ENCODE measurements at regions not wholly inside any gene's neighbourhood (a gene's known extent, or its start where the extent isn't known, plus 50 kb on each side); places are given as distances from the start of the nearest gene placed in this dataset.

- TF ChIP-seq CTCF (IDR thresholded peaks at IDR 0.05; ENCODE audit: borderline replicate concordance, extremely low read depth, low read length, poor library complexity, severe bottlenecking) (no peak), EZH2 (IDR thresholded peaks at IDR 0.05; ENCODE audit: borderline replicate concordance, low read depth, low read length, severe bottlenecking) (no peak)
These were observed 133.3 kb downstream of the PFKFB3 start for GRCh38 chr10:6336016-6336415.
